Esophagus squamous epithelium (tissue), 4 donors: ENCODE measurements at regions not wholly inside any gene's neighbourhood (a gene's known extent, or its start where the extent isn't known, plus 50 kb on each side); places are given as distances from the start of the nearest gene placed in this dataset.
"Not testable (repeated sequence)": the region's sequence is repeated elsewhere in the genome, so short reads cannot be mapped to it uniquely, and the experiment has no call there.

Experiments
- POLR2A ChIP-seq, 4 donors: fragments of 450-650 bp; IDR thresholded peaks; one replicate each; pipeline ENCODE4 v1.6.1; 2017; ENCODE audit warnings: antibody characterized with exemption in 4 of 4, mild to moderate bottlenecking in 4 of 4, moderate library complexity in 3 of 4
- TF ChIP-seq, protein P1 (sequence below), 6 experiments: fragments of 450-650 bp in 4 of 6; fragments of 200-600 bp in 2 of 6; sonication (generic) in 2 of 6; IDR thresholded peaks; one replicate each; pipeline ENCODE4 v1.5.1; 2016 to 2019; ENCODE audit warnings: antibody characterized with exemption in 6 of 6, mild to moderate bottlenecking in 4 of 6, moderate library complexity in 4 of 6

GRCh38 chr5:21467544-21467943, 1385.6 kb downstream of the CDH12 start:
- not testable (repeated sequence) for TF ChIP-seq POLR2A (IDR thresholded peaks at IDR 0.05)
- TF ChIP-seq, protein P1, sequence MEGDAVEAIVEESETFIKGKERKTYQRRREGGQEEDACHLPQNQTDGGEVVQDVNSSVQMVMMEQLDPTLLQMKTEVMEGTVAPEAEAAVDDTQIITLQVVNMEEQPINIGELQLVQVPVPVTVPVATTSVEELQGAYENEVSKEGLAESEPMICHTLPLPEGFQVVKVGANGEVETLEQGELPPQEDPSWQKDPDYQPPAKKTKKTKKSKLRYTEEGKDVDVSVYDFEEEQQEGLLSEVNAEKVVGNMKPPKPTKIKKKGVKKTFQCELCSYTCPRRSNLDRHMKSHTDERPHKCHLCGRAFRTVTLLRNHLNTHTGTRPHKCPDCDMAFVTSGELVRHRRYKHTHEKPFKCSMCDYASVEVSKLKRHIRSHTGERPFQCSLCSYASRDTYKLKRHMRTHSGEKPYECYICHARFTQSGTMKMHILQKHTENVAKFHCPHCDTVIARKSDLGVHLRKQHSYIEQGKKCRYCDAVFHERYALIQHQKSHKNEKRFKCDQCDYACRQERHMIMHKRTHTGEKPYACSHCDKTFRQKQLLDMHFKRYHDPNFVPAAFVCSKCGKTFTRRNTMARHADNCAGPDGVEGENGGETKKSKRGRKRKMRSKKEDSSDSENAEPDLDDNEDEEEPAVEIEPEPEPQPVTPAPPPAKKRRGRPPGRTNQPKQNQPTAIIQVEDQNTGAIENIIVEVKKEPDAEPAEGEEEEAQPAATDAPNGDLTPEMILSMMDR (IDR thresholded peaks at IDR 0.05), result not testable (repeated sequence)
